GM21786 (cell line): ENCODE measurements at regions not wholly inside any gene's neighbourhood (a gene's known extent, or its start where the extent isn't known, plus 50 kb on each side); places are given as distances from the start of the nearest gene placed in this dataset.

Experiments
- ATAC-seq: cut with Tn5 transposase; IDR thresholded peaks from one replicate; pipeline ENCODE4 v1.9.1; 2021; ENCODE audit not compliant: unreplicated experiment

DNA sequence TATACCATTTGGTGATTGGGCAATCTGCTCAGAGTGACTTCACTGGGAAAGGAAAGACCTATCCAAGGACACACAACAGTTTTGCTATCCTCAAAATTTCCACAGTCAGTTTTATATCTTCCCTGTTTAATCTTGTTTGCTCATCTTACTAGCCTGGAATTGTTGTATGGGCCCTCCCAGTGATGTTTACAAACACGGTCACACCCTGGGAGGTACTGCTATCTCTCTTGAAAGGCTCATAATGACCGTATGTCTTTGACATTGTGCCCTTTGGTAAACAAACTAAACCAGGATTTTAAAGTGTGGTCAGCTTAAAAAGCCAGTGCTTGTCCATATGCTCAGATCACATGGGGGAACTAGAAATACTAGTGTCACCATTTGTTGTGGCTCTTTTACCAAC lies 277.0 kb downstream of the CDH2 start:
- no peak for ATAC-seq

DNA sequence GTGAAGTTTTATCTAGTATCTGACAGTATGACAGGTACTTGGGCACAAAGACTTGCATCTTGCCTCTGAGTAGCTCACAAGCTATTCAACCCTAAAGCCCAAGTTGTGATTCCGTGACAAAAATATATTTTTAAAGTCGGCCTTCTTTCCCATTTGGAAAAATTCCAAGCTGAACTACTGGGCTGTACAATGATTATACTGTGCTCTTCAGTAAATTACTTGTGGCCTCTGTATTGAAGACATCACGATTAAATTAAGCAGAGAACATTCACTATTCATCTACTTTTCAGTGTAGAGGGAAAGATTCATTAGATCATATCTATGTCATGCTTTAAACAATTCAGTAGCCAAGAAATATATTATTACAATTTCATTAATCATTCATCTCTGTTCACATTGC lies 282.2 kb downstream of the CDH2 start:
- no peak for ATAC-seq

DNA sequence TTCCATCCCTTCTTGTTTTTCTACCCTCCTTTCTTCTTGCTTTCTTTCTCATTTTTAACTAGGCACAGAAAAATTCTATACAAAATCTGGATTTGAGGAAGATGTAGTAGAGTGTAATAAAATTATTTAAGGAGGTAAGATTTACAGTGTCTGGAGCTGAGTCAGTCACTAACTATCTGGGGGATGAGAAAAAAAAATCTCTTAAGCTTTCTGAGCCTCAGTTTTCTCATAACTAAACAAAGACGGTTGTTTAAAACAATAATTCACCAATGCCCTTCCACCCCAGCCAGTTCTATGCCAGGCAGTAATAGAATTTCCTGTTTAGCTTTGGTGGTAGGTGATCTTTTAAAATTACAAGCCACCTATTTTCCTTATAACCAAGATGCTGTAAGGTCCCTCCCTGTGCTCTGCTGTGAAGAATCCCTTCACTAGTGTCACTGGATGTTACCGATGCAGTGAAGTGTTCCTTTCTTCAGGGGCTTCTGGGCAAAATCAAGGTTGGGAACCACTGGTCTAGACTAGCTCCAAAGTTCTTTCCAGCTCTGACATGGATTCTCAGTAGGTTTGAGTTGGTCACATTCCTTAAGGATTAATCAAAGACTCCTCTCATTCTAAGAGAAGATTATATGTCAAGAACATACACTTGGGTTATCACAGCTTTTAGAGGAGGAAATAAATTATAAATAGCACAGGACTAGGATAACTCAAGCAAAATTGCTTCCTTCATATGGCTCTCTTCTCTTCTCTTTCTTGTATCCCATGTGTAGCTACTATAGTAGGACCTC lies 289.0 kb downstream of the CDH2 start:
- ATAC-seq = no peak

DNA sequence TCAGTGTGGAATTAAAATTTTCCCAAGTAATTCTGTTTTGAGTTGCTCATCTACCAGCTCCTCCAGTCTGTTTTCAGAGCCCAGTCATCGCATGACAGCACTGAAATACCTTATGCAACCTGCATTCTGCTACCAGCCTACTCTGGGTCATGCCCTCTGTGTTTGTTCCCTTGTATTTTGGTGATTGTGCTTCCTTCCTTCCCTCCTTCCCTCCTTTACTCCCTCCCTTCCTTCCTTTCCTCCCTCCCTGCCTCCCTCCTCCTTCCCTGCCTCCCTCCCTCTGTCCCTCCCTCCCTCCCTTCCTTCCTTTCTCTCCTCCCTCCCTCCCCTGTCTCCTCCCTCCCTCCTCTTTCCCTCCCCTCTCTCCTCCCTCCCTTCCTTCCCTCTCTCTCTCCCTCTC lies 289.6 kb downstream of the CDH2 start:
- no peak for ATAC-seq

DNA sequence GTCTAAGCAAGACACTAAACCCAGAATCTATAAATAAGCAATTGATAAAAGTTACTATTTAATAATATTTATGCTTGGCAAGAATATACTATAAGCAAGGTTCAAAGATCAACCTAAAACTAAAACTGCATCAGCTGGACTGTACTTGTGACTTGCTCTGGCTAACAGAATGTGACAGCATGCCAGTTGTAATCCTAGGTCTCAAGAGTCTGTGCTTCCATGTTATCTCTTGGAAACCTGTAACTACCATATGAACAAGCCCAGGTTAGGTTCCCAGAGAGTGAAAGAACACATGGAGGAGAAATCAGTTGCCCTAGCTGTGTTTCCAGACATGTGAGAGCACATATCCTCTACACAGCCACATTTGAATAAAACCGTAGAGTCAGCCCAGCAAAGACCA lies 297.4 kb downstream of the CDH2 start:
- no peak for ATAC-seq

DNA sequence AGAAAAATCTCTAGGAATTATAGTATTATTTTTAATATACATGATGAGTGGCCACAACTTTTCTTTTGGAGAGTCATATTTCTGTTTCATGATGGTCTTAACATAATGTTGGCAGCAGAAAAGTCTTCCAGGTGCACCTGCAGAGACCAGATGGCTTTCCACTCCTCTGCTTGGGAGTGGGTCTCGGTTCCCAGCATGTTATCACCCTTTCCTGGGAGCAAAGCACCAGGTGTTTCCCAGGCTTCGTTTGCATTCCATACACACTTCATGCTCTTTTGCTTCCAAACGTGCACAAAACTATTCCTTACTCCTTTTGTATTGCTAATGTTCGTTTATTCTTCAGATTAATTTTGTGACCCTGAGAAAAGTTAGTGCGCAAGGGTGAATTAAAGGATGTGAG lies 305.2 kb downstream of the CDH2 start:
- no peak for ATAC-seq

DNA sequence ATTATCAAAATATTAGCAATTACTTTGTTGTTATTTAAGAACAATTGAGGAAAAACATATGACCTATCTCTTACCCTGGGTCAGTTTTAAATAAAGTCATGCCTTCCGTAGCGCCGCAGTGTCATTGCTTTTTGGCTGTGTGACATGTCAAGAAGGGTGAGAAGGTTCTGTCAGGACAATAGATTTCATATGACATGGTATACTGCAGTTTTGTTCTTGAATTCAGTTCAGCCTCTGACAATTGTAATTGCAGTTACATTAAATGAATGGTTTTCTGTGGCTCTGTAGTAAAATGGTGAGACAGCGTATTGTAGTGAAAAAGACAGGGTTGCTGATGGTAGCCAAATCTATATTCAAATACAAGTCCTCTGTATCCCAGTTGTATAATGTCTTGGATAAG lies 307.2 kb downstream of the CDH2 start:
- no peak for ATAC-seq

DNA sequence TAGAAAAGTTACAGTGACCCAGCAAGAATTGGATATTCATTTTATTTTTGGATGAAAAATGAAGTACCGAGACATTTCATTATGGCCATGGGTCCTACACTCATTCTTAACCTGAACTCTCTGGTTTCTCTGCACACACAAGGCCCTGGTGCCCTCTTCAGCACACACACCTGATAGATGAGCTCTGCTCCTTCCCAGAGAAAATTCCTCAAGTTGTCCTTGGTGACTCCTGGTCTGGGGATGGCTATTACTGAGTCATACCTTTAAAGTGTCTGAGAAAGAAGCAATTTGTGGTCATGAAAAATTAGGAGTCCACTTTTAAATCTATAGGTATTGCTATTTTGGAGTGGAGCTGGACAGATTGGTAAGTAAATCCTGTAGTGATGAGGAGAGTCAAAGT lies 311.5 kb downstream of the CDH2 start:
- ATAC-seq = no peak

DNA sequence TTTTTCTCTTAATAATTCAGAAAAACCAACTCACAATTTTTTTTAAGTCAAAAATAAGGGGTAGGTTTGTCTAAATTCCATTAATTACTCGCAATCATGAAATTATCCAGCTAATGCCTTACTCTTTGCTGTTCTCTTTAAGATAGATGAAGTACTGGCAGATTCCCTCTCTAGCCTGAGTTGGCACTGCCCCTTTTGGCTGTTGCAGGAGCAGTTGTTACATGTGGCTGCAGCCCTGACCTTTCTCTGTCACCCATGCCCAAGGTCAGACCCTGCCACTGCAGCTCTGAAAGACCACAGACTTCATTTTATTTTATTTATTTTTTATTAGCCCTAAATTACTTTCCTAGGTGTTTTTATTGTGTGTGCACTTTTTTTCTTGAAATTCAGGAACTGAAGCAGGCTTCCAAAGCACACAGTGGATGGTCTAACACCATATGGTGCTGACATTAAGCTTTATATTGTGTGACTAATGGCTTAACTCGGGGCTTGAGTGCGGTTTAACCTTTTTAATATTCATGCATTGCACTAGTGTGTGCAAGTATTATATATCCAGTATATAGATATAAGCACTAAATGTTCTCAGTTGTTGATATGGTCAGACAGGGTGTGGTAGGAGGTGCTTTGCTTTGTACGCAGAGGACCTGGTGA lies 313.0 kb downstream of the CDH2 start:
- no peak for ATAC-seq

DNA sequence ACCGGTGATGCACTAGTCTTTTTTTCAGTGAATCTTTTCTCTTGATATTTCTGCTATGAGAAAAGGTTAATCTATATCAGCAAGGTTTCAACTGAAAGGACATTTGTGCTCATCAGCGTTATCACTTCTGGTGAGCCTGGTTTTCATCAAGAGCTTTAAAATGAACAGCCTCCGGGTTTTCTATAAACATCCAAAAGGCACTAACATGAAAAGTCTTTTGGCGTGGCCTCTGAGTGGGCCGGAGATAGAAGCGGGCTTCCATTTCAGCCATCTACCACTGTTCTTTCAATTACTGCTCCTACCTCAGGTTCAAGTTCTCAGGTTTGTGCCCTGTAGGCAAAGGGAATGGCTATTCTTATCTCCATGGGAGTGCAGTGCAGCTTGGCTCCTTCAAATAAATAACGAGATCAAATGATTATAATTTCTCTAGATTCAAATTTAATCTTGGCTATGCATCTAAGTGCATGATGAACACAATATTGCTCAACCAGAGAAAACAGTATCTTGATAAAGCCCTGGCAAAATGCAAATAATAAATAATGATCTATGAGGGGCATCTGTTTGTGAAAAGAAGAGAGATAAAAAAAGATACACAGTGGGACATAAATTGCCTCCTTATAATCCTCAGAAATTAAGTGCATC lies 314.8 kb downstream of the CDH2 start:
- ATAC-seq = no peak

DNA sequence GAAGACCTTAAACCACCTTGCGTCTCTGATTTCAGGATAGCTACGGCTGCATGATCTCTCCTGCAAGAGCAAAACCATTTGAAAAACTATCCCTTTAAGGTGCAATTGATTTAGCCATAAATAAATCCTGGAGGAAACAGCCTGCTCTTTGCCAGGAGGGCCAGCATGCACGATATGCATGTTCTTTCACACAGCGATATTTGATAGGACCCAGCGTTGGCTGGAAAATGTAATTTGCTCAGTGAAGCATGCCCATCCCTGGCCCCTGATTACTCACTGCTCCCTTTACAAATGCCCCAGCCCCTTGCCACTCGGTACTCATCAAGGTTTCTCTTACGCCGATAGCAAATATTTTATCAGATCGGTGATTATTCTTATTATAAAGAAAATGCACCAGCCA lies 315.4 kb downstream of the CDH2 start:
- no peak for ATAC-seq

DNA sequence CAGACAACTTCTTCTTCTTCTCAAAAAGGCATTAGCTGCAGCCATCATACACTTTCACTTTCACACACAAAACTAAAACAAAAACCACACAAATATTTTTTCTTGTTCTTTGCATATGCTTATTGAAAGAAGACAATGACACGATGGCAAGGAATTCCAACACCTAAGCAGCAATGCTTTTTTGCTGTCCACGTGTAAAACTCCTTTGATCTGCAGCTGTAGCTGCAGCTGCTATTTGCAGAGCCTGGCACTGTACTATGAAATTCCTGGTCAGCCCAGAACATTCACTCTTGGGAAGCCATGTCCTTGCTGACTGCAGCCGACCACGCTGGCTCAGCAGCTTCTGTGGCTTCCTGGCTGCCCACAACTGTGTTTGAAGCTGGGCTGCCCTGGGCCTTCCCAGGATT lies 316.2 kb downstream of the CDH2 start:
- no peak for ATAC-seq

DNA sequence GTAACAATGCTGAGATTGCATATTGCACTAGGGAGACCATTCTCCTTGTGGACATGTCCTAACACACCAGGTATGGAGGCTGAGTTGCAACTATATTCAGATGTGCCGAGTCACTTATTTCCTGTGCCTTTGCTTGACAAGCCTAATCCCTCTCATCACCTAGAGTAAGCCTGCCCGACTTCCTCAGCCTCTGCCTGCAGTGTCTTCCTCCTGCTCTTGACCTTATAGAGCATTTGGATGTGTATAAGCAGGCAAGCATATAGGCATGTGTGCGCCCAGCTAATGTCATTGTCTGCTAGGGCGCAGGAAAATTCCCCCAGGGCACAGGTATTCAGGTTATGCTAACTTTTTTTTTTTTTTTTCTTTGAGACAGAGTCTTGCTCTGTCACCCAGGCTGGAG lies 316.9 kb downstream of the CDH2 start:
- ATAC-seq = no peak

DNA sequence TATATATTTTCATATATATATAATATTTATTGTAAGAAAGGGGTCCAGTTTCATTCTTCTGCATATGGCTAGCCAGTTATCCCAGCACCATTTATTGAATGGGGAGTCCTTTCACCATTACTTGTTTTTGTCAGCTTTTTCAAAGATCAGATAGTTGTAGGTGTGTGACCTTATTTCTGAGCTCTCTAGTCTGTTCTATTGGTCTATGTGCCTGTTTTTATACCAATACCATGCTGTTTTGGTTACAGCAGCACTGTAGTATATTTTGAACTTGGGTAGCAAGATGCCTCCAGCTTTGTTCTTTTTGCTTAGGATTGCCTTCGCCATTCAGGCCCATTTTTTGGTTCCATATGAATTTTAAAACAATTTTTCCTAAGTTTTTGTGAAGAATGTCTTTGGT lies 320.1 kb downstream of the CDH2 start:
- ATAC-seq = no peak

DNA sequence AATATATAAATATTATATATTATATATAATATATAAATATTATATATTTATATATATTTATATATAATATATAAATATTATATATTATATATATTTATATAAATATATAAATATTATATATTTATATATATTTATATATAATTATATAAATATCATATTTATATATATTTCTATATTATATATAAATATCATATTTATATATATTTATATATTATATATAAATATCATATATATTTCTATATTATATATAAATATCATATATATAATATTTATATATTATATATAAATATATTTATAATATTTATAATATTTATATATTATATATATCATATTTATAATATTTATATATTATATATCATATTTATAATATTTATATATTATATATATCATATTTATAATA lies 321.4 kb downstream of the CDH2 start:
- no peak for ATAC-seq

DNA sequence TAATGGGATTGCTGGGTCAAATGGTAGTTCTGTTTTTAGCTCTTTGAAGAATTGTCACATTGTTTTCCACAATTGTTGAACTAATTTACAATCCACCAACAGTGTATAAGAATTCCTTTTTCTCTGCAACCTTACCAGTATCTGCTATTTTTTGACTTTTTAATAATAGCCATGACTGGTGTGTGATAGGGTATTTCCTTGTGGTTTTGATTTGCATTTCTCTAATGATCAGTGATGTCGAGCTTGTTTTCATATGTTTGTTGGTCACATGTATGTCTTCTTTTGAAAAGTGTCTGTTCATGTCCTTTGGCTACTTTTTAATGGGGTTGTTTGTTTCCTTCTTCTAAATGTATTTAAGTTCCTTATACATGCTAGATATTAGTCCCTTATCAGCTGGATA lies 322.3 kb downstream of the CDH2 start:
- ATAC-seq = no peak

DNA sequence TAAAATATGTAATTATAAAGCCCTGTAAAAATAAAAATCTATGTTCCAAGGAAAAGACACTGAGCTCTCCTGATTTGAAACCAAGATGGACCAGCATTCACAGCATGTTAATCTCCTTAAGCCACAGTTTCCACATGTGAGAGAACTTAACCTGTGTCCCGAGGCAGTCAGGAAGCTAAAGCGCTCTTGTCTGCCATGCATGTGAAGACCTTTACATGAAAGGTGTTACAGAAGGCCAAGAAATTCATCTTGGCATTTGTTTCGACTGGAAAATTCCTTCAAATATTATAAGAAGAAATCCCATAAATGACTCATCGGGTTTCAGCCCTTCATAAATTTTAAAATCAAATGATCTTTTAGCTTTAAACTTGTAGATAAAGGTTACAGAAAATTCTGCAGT lies 328.6 kb downstream of the CDH2 start:
- ATAC-seq = no peak

DNA sequence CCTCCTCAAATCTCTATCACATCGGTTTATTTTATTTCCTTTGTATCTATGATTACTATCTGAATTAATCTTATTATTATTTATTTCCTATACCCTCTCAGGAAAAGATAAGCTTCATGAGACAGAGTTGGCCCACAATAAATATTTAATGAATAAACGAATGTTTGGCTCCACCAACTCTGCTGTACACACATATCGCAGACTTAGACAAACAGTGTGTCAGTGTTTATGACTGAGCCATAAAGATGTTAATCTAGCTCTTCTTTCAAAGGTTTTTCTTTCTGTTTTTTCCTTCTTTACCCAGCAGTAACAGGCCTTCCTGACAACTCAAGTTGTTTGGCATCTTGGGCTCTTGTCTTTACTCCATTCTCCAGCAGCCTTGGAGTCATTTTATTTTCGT lies 329.5 kb downstream of the CDH2 start:
- no peak for ATAC-seq

DNA sequence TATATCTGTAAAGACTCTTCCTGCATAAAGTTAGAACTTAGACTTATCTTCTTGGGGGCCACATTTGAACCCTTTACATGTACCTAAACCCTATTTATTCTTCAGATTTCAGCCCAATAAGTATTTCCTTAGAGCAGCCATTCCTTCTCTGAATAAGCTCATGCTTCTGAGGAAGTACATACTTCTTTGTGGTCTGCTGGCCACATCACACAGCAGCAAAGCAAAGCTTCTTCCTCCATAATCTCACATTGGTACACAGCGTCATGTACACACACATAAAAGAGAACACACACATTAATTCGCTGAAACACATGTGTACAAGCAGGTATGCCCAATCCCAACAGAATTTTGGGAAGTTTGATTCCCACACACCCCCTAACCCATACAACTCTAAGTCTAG lies 331.0 kb downstream of the CDH2 start:
- ATAC-seq = no peak

DNA sequence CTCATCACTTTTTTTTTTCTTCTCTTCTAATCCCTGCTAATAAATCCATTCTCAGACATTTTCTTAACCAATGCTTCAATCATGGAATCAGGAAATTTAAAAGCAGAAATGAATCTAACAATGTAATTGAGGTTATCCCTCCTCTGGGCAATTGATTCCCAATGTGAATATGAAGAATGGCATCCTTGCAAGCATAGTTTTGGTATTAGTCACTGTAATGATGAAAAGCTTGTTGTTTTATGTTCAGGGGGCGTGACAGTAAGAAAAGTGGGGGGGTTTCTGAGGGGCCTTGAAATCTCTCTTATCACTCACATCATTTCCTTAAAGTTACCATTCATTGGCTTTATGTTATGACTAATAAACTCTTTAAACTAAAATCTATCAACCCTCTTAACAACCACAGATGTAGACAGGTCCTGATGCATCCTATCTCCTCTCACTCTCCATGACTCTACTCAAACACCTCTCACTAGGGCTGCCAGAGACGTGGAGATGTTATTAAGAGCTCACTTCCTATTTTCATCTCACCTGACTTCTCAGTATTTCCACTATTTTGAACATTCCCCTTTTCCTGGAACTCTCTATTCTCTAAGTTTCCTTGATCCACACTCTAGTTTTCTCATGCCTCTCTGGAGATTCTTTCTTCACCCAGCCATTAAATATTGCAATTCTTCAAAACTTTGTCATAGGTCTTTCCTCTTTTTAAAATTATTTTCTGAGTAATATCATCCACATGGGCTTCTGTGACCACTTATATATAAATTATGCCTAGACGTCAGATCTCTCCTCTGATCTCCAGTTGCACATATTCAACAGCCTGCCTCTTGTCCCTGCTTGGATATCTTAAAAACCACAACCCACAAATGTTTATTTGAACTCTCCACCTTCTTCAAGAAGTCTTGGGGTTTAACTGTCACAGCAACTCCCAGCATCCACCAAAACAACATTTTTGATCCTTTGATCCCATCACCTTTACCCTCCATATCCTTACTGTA lies 332.9 kb downstream of the CDH2 start:
- ATAC-seq = no peak

DNA sequence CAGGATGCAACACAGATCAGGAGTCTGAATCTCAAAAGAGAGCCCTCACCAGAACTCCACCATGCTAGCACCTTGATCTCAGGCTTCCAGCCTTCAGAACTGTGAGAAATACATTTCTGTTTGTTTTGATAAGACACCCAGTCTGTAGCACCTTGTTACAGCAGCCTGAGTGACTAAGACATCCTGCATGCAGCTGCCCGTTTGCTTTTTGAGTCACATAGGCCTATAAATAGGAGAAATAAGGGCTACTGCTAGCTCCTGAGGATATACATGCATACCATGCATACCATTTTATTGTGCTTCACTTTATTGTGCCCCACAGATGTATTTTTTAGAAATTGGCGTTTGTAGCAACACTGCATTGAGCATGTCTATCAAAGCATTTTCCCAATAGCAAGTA lies 337.8 kb downstream of the CDH2 start:
- no peak for ATAC-seq
